ENCODE measurements at regions not wholly inside any gene's neighbourhood (a gene's known extent, or its start where the extent isn't known, plus 50 kb on each side); places are given as distances from the start of the nearest gene placed in this dataset.

- TF ChIP-seq, protein P1, sequence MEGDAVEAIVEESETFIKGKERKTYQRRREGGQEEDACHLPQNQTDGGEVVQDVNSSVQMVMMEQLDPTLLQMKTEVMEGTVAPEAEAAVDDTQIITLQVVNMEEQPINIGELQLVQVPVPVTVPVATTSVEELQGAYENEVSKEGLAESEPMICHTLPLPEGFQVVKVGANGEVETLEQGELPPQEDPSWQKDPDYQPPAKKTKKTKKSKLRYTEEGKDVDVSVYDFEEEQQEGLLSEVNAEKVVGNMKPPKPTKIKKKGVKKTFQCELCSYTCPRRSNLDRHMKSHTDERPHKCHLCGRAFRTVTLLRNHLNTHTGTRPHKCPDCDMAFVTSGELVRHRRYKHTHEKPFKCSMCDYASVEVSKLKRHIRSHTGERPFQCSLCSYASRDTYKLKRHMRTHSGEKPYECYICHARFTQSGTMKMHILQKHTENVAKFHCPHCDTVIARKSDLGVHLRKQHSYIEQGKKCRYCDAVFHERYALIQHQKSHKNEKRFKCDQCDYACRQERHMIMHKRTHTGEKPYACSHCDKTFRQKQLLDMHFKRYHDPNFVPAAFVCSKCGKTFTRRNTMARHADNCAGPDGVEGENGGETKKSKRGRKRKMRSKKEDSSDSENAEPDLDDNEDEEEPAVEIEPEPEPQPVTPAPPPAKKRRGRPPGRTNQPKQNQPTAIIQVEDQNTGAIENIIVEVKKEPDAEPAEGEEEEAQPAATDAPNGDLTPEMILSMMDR (IDR thresholded peaks at IDR 0.05), result no peak
- TF ChIP-seq RFX5 (IDR thresholded peaks at IDR 0.05; ENCODE audit: low read length) (no peak), TCF12 (IDR thresholded peaks at IDR 0.05) (no peak), TEAD4 (IDR thresholded peaks at IDR 0.05; ENCODE audit: borderline replicate concordance, insufficient read depth) (no peak), TAF1 (IDR thresholded peaks at IDR 0.05; ENCODE audit: borderline replicate concordance, low read depth, low read length) (no peak), RCOR1 (IDR thresholded peaks at IDR 0.05; ENCODE audit: low read length) (no peak)
Measured at GRCh38 chr5:61649971-61650370, 317.9 kb downstream of the ZSWIM6 start.
